LHCN-M2 (cell line): ENCODE measurements at regions not wholly inside any gene's neighbourhood (a gene's known extent, or its start where the extent isn't known, plus 50 kb on each side); places are given as distances from the start of the nearest gene placed in this dataset.

ENCODE experiments used
- DNase-seq: peaks from one replicate; pipeline ENCODE4 v3.0.0-alpha.2; 2012; ENCODE audit warnings: low read depth

DNA sequence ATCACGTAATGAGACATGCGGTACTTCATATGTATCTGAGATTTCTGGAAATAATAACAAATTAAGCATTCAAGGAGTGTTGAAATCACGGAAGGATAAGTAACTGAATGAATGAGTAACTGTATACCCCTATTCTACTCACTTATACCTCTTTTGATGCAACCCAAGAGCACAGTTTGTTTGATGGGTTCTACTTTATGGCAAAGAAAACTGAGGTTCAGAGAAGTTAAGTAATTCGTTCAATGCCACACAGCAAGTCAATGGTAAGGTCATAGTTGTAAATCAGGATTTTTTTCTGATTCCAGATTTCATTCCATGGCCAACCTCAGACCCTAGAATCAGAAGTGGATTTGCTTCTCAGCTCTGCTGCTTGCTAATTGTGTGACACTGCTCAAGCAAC, 544.5 kb upstream of the TBX3 start:
- no peak for DNase-seq

DNA sequence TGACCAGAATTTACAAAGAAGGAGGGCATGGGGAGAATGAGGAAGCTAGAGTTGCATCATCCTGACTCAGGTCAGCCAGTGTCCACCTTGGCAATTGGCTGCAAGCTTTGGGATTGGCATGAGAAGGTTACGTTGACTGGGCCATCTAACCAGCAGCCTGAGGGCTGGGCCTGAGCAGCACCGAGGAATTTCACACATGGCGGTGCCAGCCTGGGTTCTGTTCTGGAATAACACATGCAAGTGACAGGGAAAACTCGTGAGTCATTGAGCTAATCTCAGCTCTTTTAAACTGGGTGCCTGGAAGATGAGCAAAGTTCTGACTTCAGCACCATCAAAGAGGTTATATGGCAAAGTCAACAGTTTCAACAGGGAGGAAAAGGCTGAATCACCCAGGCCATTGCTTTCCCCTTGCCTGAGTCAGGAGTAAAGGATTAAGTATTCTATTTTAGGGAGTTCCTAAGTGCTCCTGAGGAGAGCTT, 543.2 kb upstream of the TBX3 start:
- DNase-seq = no peak

DNA sequence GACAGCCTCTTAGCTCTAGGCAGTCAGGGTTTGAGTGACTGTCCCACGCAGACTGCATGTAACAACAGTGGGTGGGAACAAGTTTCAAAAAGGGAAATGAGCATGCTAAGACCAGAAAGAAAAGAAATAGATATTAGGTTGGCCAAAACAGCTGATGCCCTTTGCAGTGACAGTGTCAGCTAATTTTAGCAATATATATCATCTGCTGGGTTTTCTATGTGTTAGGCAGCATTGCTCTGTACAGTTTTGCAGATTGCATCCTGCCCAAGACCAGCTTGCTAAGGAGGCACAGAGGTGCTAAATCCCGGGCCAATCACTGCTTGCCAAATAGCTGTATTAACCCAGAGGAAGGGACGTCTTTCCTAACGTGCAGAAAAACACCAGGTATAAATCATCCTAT, 541.9 kb upstream of the TBX3 start:
- DNase-seq = no peak

DNA sequence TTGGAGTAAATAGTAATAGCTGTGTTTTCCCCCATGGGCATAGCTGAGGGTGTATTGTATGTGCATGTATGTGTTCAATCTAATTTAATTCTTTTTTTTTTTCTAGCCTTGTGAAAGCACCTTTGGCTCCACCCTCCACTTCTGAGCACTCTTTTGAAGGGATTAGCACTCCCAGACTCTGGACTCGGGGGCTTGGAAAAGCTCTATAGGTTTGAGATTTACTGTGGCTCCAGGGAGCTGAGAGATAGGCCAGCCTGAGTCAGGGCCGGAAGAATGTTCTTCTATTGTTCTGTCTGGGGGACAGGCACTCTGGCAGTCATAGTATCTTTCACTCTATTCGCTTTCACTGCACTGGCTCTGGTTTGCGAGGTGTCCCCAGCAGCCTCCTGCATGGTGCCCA, 540.0 kb upstream of the TBX3 start:
- DNase-seq = no peak

DNA sequence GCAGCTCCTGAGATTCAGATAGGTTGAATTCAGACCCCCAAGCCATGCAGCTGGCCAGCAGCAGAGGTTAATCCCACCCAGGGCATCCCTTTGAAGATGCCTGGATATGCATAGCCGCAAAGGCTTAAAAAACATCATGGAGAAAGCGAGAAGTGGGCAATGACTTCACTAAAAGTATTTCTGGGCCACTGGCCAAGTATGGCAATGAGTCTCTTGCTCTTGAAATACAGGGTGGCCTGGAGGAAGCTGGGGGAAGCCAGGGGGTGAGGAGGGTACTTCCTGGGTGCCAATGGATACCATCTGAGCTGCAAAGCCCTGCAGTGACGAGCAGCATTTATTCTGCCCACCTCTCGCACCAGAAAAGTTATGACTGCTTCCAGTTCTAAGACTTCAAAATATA, 539.3 kb upstream of the TBX3 start:
- no peak for DNase-seq

DNA sequence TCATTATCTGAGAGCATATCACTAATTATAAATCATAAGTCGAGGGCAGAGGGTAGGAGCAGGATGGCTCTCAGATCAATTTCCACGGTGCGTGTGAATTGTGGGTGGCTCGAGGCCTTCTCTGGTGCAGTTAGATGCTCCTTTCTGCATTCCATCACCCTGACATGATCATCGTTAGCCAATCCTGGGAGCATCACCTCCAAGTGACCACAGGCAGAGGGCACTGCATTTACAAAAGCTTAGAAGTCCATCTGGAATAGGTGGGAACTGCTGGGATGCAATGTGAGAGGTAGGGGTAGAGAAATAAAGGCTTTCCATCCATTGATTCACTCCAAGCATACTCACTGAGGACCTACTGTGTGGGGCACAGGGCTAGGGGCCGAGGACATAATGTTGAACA, 538.2 kb upstream of the TBX3 start:
- DNase-seq = no peak

DNA sequence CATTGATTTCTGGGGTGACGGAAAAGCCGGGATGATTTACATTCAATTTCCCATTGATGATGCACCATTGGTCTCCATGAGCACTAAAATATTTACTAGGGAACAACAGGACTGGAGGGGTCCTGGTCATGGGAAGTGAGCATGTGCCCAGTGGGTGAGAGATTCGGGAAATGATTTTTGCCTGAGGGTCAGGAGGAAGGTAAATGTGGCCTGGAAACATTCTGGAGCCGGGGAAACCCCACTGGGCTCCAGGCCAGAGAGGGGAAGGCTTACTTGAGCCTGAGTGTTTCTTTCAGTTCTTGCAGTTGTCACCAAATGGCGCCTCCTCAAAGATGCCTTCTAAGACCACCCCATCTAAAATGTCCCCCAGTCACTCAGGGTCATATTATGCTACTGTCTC, 532.3 kb upstream of the TBX3 start:
- no peak for DNase-seq

DNA sequence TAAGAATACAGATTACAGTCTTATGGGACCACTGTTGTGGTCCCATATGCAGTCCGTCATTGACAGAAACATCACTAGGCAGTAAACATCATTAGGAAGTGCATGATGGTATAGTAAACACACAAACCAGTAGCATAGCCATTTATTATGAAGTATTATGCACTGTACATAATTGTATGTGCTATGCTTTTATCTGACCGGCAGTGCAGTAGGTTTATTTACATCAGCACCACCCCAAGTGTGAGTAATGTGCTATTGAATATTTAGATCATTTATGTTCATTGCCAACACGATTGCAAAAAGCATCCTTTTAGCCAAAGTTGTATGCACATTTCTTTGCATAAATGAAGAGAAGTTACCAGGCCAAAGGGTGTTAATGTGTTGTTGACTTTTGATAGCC, 531.6 kb upstream of the TBX3 start:
- no peak for DNase-seq

DNA sequence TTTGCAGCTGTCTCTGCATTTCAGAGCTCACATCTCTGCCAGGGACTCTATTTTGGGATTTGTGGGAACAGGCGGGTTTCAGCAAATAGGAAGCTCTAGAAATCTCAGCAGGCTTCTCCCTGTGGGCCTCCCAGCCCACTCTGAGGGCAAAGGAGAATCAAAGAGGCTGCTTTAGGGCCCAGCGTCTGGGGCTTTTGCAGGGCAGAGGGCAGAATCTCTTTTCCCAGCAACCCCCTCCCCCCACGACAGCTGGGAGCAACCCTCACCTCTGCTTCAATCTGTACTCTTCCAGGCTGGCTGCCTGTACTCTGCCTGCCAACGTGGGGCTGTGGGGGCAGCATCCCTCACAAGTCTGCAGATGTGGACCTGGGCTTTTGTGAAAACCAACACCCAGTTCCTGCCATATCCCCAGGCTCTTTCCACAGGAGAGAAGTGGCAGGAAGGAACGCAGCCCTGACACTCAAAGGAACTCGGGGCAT, 529.6 kb upstream of the TBX3 start:
- DNase-seq = peak; percentile 8

DNA sequence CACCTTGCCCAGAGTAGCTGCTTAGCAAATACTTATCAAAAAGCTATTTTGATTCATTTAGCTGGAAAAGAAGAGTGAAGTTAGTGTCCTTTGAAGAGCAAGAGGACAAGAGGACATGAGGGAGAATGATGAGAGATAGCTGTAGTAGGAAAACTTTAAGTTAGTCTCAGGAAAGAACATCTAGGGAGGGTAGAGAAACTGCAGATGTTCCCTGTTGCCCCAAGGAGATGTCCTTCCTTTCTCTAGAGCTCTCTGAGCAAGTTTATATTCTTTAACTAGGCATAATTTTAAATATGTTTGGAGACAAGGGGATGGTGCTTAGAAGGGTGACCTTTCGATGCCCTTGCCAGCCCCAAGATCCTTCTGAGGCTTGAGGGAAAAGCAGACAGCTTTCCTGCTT, 529.1 kb upstream of the TBX3 start:
- DNase-seq = no peak

DNA sequence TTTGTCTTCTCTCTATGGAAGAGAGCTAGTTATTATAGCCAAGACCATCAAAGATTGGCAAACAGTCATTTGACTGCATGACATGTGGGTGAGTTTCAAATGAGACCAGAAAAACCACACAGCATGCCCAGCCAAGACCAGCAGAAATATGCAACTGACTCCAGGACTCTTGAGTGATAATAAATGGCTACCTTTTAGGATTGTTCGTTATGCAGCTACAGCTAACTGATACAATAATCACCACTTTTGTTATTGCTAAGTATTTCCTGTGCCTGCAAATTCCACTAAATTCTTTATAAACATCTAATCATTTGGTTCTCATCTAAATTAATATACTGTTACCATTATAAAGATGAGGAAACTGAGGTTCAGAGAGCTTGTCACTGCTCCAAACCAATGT, 528.4 kb upstream of the TBX3 start:
- no peak for DNase-seq

DNA sequence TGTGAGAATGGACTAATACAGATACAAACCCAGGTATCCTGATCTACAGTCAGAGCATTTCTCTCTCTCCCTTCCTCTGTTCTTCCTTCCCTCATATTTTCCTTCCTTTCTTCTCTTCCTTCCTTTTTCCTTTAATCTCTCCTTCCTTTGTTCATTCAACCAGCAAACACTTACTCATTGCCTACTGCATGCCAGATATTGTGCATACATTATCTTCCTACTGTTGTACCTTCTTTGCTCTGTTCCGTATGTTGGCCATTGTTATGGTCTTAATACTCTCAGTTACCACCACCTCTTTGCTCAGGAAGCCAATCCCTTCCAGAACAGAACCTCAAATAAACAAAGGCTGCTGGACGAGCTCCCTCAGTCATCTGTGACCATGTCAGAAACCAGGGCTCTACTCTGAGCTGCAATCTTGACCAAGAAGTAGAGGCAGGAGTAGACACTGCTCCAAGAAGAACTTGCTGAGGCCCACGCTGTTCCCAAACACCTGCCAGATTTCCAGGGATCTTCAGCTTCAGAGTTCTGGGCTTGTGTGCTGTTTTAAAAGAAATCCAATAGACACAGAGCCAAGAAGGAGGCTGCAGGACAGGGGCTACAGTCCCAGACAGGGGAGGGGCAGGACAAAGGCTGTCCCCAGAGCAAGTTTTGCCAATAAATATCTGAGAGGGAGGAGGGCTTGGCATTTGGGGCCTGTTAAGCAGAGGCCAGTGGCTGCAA, 526.7 kb upstream of the TBX3 start:
- no peak for DNase-seq

DNA sequence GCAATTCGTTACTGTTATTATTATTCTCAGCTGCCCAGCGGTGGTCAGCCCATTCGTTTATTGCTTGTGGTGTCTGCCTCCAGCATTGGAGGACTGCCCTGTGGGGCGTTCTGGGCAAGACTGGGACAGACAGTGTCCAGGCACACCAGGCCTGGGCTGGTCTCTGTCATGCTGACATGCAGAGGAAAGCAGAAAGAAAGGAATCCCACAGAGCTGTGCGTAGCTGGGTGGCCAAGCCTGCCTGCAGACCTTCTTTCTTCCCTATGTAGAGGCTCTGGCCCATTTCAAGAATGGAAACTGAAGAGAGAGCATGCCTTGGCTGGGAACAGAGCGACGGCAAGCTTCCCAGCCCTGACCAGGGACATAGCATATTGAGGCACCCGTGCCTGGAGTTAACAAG, 525.3 kb upstream of the TBX3 start:
- no peak for DNase-seq

DNA sequence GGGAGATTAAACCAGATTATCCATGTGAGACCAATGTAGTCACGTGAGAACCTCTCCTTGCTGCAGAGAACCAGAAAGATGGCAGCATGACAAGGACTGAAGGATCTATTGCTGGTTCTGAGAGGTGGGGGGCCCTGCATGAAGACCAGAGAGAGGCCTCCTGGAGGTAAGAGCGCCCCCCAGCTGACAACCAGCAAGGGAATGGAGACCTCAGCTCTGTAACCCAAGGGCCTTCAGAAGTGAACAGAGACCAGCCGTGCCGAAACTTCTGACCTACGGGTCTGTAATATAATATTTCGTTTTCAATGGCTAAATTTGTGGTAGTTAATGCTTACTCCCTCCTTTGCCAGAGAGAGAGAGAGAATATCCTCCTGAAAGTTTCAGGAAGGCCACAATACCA, 524.1 kb upstream of the TBX3 start:
- DNase-seq = no peak

DNA sequence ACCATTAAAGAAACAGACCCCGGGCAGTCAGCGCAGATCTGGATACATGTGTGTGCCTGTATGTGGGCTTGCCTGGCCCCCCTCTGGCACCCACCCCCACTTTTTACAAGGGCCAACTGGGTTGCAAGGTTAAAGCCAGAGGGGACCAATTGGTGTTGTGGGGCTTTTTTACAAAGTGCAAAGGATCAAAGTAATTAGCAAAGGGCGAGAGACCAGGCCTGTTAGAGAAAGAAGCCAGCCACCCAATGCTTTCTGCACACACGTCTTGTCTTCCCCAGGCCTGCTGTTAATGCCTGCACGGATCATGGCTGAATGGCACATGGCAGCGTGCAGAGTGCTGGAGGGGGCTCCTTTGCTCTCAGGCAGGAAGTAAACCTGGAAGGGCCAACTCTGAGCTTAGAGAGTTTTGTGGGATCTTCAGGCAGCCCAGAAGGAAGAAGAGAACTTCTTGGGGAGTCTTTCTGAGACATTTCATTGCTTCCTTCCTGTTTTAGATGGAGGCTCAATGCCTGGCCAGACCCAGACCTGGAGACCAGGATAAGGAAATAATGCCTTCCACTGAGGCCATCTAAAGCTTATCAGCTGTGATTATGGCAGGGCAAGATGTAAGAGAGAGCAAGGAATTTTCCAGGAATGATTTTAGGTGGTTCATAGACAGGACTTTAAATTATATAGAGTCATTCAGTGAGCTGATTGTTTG, 523.4 kb upstream of the TBX3 start:
- no peak for DNase-seq

DNA sequence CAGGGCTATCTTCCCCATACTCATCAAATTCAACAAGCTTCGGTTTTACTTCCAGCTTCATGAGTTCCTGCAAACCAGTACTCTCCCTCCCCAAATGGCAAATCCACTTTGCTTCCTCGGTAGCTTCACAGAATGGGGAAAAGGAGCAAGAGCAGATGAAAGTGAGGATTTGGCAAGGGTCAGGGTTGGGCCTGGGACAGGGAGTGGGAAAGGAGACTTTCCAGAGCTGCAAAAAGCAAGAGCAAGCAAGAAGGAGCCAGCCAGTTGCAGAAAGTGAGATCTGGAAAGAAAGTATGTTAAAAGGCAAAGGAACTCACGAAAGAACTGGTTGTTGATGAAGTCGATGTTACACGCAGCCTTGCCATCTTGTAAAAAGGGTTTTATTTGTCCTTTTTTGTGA, 522.8 kb upstream of the TBX3 start:
- DNase-seq = no peak

DNA sequence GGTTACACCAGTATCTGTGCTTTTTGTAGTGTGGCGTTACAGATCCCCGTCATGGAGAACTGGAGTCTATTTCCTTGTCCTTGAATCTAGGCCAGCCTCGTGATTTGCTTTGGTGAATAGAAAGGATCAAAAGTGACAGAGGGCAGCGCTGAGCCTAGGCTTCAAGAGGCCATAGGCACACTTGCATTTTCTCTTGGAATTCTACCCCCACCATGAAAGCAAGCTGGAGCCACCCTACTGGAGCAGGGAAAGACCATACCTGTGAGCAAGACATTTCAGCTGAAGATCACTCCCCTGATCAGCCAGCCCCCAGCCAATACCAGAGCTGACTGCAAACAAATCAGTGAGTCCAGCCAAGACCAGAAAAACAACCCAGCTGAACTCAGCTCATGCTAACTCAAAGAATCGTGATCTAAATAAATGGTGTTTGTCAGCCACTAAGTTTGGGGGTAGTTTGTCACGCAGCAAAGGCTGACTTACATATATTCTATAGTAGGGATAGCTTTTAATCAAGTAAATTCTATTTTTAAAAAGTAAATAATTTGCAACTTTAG, 521.9 kb upstream of the TBX3 start:
- DNase-seq = no peak

DNA sequence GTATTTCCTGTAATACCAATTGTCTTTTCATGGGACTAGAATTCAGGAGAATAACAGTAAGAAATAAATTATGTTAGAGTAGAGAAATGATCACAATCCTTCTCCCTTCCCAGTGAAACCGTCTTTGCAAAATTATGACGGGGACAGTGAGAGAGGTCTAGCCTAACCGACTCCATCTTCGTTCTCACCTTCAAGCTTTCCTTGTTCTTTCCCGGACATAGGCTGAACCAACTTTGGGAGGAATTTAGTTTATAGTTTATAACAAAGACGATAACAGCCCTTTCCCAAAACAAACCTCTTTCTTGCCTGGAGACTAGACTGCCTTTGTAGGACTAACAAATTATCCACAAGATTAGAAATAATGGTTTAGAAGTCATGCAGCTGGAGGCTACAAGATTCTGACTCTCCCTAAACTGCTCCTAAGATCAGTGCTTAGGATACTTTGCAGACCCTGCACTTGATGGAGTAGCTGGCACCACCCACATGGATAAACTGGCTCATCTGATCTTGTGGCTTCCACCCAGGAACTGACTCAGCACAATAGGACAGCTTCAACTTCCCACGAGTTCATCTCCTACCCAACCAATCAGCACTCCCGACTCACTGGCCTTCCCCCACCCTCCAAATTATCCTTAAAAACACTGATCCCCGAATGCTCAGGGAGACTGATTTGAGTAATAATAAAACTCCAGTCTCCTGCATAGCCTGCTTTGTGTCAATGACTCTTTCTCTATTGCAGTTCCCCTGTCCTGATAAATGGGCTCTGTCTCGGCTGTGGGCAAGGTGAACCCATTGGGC, 521.2 kb upstream of the TBX3 start:
- DNase-seq = no peak

DNA sequence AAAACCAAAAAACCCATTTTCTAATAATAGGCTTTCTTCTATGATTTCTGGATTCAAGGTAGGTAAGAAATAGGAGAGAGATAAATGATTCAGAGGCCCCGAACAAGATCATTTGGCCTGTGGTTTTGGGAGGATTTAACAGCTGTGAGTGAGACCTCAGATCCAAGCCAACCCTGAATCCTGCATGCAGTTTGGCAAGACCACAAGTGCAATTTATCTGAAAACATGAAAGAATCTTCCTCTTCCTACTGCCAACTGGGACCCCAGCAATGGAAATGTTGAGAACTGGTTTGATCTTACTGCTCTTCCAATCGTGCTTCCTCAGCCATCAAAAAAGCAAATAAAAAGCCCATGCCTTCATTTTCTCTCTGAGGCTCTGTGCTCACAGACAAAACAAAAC, 519.7 kb upstream of the TBX3 start:
- peak; percentile 2 for DNase-seq

DNA sequence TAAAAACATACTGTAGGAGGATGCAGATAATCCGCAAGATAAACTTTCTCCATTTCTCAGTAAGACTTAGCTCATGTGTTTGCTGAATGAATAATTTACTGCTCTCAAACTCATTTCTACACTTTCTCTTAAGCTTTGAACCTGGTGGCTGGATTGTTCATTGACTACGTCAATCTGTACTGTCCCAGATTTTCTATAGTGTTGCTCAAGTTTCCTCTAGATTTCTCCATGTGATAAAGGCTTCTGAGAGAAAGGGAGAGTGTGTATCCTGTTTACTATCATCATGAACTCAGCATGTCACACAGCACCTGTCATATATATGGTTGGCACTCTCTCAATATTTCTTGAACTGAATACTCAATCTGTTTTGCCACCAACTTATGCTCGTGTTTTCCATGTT, 518.0 kb upstream of the TBX3 start:
- no peak for DNase-seq

DNA sequence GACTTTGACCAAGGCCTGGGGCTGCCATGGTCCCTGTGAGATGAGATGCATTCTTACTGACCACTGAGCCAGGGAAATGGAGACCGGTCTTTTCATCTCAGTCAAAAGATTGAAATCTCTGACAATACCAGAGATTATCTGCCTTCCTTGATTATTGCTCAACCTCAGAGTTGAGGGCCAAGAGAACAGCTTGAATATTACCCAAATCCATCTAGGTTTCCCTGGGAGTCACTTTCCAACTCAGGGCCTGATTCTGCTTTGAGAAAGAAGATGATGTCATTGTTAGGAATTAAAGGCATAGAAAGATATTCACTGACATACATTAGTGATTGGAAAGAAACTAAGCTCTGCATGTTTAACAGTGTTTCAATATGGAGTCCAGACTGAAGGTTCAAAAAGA, 515.9 kb upstream of the TBX3 start:
- no peak for DNase-seq

DNA sequence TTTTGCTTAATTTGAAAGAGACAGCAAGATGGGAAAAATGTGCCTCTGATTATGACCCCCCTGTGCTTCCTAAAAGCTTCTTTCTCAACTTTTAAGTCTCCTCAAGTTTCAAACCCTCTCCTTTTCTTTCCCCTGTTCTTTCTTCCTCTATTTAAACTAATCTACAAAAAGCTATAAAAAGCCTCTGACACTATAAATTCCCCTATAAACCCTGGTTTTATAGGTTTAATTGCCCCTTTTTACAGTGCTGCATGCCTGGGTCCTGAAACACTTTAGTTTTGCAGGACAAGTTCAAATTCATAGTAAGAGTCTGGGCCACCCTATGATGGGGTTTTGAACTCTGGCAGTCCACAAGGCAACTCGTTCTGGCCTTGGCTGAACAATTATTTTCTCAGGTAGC, 510.9 kb upstream of the TBX3 start:
- DNase-seq = no peak
